DMS 273 treated with DMSO at 0.1 percent for 48 hours (cell line): ENCODE measurements at regions not wholly inside any gene's neighbourhood (a gene's known extent, or its start where the extent isn't known, plus 50 kb on each side); places are given as distances from the start of the nearest gene placed in this dataset.

ENCODE experiments used
- DNase-seq: peaks from one replicate; lab custom pipeline; 2025; lab: John Stamatoyannopoulos, UW

DNA sequence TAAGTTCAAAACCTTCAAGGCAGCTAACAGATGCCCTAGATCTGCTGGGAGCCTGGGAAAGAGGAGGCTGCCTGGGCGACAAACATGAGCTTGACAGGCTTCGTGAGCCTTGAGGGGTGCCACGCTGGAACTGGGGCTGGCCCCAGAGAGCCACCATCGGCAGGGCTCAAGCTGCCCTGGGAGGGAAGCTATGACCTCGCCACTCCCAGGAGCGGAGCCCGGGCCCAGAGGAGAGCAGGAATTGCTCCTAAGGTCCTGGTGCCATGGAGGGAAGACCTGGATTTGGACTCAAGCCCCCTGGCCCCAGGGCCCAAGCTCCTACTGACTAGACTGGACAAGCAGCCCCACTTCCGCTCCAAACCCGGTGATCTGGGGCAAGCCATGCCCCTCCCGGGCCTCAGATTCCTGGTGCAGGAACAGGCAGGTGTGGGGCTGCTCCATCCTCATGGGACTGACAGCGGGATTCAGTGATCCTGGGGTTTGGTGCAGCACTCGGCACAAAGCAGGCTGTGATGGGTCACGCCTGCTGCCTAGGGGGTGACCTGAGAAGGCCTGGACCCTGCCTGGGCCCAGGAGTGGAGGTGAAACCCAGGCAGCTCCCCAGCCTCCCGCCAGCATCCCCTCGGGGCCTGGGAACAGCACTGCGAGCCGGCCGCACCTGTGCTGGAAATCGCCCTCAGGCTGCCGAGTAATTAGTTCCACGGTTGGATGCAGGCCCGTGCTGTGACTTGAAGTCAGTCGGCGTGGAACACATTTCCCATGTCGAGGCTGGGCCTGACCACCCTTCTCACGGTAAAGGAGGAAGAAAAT, 246.9 kb downstream of the NDUFA10 start:
- no peak for DNase-seq

DNA sequence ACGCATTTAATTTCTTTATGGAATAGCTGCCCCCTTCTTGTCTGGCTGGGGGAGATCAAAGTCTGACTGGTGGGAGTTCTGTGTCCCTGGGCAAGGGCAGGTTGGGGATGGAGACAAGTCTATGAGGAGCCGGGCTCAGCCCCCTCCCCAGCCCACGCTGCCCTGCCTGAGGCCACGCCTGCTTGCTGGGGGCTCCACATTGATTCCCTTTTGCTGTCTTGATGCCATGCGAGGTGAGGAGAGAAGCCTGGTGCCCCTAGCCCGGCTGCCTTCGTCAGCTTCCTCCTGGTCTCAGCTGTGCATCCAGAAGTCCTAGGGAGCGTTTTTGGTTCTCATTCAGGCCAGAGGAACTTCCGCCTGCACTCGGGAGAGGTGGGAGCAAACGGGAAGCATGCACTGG, 247.9 kb downstream of the NDUFA10 start:
- no peak for DNase-seq

DNA sequence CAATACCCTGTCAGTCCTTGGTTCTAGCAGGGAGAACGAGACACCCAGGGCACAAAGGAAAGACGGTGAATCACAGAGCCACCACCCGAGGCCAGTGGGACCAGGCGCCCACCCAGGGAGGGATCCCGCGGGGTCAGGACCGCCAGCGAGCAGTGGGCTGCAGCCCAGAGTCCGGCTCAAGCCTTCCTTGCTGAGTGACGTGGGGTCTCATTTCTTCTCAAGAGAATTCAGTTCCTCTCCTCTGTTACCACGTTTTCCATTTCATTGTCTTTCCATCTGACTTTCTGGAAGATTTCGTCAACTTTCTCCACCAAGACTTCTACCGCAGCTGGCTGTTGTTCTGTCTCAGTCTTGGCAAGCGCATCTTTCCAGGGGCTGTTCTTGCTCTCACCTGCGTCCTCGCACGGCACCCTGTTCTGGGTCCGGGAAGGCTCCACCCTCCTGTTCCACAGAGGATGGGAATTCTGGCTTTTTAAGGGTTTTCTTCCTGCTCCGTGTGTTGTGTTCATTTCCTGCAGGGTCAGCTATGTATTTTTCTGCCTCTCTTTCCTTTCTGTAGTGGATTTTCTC, 248.6 kb downstream of the NDUFA10 start:
- no peak for DNase-seq

DNA sequence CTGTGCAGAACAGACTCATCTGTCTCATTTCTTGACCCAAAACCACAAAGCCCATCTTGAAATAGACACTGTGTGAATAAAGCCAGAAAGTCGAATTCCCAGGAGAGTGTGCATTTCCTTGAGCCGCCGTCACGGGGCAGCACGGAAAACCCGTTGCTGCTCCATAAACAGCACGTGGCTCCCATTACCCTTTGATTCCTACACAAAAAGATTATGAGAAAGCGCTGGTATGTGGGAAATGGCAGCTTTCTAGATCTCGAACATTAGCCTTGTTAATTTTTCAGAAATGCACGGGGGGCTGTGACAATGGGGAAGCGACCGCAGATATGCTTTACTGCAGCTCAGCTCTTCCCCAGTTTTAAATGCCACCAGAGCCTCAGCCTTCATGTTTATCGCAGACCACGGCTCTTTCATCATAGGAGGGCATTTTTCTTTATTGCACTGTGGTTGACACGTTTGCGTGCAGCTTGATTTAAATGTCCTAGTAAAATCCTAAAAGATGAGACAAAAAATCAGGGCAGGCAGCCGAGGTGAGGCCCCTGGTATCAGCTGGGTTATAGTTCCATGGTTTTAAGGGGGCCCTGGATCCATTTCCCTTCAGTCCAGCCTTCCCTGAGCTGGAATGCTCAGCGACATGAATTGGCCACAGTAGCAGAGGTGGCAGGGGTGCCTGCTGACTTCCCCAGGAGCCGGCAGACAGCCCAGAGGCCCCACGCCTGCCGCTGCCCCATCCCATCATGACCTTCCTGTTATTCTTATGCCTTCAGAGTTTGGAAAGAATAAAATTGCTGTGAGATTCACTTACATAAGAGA, 249.3 kb downstream of the NDUFA10 start:
- no peak for DNase-seq

DNA sequence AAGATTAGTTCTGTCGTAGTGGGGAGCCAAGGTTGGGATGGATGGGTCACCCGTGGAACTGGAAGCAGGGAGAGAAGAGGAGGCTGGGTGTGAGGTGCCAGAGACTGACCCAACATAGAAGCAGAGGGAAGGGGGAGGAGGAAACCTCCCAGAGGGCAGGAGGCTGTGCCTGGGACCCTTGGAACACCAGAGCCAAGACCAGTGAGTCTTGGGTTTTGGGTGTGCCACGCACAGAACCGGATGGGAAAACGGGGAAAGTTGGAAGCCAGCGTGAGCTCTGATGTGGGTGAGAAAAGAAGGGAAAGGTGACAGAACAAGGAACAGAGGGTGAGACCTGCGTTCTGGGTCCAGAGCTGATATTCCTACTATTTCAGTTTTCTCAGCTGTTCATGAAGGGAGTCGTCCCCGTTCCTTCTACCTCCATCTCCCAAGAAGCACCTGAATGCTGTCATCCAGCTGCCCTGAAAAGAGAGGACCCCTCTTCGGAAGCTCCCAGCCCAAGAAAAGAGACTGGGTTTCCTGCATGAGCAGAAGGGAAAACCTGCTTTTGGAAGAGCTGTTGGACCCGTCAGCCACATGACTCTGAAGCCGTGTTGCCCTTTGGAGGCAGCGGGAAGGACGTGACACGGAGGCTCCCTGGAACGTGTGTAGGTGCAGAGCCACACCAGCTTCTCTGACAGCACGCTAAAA, 250.1 kb downstream of the NDUFA10 start:
- no peak for DNase-seq

DNA sequence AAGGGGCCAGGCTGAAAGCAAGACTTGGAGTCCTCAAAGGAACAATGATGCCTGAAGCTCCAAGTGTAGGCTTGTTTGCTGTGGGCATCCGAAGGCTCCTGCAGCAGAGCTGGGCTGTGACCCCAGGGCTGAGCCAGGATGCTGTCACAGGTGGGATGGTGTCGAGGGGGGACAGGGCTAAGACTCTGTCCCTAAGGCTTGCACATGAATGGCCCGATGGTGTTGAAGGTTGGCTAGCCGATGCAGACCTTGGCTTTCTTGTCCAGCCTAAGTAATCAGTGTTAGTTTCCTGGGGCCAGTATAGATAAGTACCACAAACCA, 251.0 kb downstream of the NDUFA10 start:
- DNase-seq = no peak

DNA sequence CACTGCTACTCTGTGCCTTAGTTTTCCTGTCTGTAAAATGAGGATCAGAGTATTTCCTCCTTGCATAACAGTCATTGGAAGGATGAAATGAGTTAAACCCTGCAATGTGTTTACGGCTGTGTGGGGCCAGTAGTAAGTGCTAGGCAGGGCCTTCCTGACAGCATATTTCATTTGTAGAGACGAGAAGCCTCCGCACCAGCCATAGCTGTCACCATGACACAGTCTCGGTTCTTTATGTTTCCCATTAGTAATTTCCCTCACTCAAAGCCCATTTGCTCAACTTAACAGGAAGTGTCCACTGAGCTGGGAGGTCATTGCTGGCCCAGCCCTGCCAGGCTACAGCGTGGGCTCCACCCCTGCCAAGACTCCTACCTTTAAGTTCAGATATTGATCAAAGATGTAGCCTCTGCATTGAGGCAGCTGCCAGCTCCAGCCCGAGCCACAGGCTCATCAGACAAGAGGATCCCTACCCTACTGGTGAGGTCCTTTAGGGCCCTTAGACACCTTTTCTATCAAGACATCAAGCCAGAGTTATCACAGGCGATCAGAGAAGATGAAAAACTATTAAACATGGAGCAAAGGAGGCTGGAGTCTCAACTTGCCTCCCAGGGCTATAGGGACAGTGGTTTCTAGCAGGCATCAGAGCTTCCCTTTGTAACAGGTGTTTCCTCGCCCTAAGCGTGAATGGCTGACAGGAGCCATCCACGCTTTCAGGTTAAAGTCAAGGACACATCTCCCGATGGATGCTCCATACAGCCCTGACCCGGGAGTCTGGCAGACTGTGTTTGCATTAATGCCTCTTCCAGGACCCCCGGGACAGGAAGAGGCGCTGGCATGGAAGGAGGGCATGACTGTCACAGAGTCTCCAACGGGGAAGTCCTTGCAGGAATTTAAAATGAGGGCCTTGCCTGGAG, 251.7 kb downstream of the NDUFA10 start:
- DNase-seq = no peak

DNA sequence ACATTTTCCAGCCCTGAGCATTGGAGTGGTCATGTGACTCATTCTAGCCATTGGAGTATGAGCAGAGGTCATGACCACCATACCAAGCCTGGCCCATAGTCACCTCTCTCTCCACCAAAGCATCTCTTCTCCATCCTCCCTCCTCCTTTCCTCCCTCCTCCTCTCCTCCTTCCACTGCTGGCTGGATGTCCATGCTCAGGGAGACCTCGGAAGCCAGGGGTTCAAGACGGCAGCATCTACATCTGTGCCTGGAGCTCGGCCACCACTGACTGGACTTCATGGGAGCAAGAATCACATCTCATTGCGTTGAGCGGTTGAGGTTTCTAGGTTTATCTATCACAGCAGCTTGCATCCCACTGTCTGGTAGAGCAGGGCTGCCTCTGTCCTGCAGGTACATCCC, 252.4 kb downstream of the NDUFA10 start:
- DNase-seq = no peak

DNA sequence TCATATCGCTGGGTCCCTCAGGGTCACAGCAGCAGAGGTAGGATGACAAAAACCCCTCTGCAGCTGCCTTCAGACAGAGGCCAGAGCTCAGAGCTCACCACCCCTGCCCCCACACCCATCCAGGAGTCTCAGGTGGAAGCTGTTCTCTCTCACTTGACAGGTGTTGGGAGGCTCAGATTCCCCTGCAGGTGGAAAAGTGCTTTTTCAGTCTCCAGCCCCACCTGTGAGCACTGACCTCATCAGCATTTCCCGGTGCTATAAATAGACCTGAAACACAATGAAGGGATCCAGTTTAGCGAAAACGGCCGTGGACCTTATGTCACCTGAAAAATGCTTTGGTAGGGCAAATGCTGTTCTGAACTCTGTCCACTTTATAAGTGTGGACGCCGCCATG, 254.9 kb downstream of the NDUFA10 start:
- DNase-seq = no peak

DNA sequence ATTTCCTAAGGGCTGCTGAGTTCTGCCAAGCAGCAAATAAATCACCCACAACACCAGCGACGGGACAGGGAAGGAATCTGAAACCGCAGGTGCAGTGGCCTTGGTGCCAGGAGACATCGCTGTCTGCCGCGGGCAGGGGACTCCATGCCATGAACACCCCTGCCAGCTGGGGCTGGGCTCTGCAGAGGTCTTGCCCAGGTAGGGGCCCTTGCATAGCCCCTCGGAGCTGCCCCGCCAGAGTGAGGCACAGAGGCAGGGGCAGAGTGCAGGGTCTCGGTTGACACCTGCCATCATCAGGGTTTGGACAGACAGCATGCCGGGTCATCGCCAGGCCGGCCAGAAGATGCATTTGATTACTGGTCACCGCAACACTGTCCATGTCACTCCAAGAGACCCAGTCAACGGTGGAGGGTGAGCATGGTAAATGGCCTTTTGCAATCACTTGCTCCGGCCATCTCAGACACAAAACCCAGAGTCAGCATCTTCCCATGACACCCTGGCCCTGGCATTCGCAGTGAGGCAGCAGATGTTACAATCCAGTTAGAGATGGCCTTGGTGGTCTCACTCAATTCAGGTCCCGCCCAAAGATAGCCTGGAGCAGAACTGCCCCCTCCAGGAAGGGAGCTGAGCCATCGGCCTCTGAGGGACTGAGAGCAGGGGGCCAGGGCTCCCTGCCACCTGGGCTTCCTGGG, 255.4 kb downstream of the NDUFA10 start:
- DNase-seq = no peak

DNA sequence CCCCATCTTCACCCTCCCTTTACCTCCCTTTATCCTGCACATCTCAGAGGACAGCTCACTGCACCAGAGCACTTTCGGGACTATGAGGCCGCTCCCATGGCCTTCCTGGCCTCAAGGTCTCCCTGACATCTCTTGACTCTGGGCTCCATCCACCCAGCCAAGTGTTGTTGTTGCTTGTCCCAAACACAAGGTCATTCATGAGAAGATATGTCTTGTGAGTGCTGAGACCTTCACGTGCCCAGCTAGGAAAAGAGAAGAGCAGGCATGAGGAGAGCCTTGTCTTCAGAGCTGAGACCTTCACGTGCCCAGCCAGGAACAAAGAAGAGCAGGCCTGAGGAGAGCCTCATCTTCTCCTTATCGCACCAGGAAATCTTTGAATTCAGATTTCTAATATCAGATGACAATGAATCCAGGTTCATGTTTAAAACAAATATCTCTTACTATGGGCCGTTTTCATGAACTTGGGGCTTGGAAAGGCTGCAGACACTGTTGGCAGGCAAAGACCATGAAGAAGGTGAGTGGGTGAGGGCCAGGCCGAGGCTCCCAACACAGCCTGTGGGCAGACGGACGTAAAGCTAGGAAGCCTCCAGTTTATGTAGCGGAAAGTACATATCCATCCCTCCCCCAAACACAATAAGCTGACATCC, 256.1 kb downstream of the NDUFA10 start:
- no peak for DNase-seq

DNA sequence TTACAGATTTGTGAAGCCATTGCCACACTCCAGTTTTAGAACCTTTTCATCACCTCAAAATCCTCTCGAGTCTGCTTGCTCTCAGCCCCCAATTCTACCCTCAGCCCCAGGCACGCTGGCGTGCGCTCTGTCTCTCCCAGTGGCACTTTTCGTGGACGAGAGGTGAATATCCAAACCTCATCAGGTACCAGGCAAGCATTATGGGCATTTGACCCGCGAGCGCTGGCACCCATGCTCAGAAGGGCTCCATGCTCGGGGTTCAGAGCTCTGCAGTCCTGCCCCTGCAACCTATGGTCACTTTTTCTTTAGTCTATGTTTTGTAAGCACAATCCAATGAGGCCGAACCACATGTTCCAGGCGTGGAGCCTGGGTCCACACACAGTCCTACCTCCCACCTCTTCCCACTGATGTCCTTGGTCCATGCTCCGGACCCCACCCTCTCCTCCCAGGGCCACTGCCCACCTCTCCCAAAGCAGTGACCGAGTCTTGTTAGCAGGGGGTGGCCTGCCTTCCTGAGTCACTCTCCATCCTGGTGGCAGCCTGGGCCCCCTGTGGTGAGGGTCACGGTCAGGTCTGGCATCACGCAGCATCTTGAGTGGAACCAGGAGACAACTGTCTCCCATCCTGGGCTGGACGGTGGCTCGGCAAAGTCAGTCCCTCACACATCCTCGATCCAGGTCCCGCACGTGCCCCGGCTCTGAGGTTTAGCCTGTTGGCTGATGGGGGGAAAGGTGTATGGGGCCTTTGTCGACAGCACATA, 256.9 kb downstream of the NDUFA10 start:
- no peak for DNase-seq

DNA sequence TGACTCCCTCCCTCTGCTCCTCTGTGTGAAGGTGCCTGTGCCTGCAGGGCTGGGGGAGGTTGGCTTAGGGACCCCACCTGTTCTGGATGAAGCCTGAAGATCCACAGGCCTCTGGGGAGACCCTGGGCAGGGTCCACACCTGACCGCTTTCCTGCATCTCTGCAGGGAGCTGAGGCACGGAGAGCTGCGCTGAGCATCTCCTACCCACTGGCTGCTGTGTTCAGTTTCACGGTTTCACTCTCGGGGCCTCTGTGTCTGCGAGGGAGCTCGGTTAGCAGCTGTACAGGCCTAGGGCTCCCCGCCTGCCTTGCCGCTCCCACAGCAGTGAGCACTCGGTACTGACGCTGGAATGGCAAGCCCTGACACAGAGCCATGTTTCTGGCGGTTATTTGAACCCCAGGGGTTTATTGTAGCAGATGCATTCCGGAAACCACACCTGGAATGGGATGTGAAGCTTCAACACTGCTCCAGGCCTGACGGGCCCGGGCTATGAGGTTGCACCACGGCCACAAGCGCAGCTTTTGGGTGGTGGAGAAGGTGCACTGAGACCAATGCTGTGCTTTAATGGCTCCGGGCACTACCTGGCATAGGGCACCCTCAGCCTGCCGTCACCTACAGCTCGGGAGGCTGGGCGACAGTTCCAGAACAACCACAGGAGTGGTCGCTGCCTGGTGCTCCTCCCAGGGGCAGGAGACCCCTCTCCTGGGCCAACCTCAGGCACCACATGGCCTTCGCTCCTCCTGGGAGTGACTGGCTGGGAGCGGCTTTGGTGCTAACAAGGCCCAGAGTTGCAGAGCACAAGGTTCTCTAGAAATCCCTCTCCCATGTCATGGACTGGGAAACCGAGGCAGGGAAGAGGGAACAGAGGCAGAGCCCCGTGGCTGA, 257.9 kb downstream of the NDUFA10 start:
- DNase-seq = no peak

DNA sequence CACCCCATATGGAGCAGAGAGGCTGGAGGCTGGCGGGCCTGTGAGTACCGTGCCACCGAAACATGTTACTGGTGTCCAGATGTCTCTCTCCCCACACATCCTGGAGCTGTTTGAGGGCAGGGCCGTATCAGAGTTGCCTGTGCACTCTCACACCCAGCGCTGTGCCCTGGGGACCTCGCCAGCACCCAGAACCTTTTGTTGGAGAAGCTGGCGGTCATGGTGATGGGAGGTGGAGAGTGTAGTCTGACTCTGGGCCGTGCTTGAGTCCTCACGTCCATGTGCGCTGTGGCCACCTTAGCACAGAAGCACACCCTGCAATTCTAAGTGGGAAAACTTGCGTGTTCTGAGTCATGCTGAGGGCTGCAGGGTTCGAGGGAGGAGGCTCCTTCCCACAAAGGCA, 259.2 kb downstream of the NDUFA10 start:
- DNase-seq = no peak

DNA sequence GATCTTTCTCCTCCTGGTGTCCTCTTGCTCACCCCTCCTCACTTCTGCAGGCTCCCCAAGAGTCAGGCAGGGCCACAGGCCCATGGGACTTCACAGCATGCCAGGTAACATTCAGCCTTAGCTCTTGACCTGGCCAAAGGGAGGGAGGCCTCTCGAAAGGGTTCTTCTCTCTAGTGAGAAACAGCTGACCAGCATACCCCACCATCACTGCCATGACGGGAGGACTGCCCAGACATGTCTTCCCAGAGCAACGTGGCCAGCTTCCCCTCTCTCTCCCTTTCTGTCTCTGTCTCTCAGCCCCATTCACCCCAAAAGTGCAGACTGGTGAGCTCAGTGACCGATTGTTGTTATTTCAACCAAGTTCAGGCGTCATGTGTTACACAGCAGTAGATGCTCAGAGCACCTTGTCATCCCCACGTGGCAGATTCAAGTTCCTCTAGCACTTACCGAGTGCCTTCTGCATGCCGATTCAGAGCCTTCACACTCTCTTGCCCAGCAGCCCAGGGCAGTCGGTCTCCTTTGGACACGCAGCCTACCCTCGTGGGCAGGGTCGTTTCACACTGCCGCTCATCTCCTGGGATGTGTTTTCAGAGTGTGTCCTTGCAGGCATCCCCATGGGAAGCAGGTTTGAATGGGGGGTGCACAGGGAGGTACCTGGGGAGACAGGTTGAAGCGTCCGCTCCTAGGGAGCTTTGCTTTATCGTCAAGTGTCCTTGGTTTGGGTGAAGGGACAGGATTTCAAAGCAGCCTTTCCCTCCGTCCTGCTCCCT, 259.9 kb downstream of the NDUFA10 start:
- DNase-seq = no peak

DNA sequence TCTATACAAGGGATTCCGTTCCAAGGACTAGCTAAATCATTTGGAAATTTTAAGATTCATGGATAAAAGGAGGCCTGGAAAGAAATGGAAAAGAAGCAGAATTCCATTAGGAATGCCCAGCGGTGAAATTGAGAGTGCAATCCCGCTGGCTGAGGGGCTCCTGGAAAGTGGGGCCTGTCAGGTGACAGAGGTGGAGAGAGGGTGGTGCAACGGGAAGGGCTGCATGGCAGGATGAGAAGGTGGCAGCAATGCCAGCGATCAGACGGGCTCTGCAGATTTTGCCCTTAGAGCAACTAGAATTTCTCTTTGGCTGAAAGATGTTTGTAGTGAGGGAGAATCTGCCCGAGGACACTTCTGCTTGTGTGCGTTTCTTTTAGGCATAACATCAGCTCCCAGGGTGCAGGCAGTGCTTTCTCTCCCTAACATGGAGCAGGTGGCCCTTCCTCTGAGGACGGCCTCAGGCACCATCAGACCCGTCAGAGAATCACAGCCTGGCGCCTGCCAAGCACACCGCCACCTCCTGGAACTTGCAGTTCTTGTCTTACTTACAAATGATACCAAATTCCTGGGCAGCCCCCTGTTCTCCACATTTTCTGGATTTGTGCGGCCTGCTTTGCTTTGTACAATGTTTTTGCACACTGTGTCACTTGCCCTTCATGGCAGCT, 261.6 kb downstream of the NDUFA10 start:
- DNase-seq = no peak

DNA sequence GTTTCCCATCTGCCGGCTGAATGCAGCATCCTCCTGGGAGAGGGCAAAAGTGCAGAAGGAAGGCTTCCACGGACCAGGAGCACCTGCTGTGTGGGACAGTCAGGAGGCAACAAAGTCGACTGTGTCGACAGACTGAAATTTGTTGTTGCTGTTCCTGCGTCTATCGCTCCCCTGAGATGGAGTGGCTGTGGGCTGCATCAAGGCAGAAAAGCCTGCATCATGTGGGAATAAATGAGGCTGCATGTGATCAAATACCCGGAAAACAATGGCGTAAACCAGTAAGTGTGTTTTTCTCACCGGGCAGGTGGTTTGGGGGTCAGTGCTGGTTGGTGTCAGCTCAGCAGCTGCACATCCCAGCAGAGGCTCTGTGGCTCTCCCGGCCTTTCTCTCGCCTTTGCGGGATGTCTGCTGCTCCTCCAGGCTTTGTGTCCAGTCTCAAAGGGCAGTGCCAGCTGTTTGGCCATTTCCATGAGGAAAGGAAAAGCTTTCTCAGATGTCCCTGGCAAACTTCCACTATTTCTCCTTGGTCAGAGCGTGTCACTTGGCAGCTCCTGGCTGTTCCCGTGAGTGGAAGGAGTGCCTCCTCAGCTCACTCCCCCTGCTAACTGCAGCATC, 262.4 kb downstream of the NDUFA10 start:
- DNase-seq = no peak
